RWPE1 (cell line): ENCODE measurements at regions not wholly inside any gene's neighbourhood (a gene's known extent, or its start where the extent isn't known, plus 50 kb on each side); places are given as distances from the start of the nearest gene placed in this dataset.

Experiments used
- CTCF ChIA-PET: fragments of 350-600 bp; sonication (Branson Sonifier 250); formaldehyde crosslinking; extraction: SDS; loops from one replicate; lab custom pipeline; 2021; lab: Yijun Ruan, JAX
- POLR2A ChIA-PET: fragments of 400-600 bp; formaldehyde crosslinking; extraction: SDS; loops from one replicate; lab custom pipeline; 2020; ENCODE audit warnings: antibody characterized with exemption; ENCODE audit not compliant: low non-redundant PET; lab: Yijun Ruan, JAX
- DNase-seq: peaks from one replicate; pipeline ENCODE4 v3.0.0; 2012; ENCODE audit warnings: low spot score
- H3K27ac ChIP-seq: fragments of 450-650 bp; 2 replicates; pipeline ENCODE4 v1.5.1; 2017
- TF ChIP-seq, protein P1 (sequence below): fragments of 450-650 bp; conservative IDR thresholded peaks from 2 replicates; pipeline ENCODE4 v1.5.1; 2017; ENCODE audit warnings: low read depth, mild to moderate bottlenecking

DNA sequence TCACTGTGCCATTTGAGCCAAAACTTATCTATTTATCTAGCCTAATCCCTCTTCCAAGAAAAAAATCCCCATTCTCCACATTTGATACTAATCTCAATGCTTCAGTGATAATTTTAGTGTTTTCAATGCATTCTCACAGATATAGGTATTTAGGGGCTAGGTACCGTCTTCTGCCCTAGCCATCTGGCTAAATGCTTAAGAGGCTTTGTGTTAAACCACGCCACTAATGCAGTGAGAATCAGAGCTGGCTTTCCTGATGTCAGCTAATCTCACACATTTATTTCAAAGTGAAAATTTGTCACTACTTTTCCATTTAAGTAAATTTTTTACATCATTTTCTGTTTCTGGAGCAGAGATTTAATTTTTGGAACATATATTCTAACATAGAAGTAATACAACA, 479.7 kb downstream of the MAN2A1 start:
- CTCF ChIA-PET = interaction anchor here (0.6 kb wide), 1 partner anchor 1037 kb away, joined by 6 read pairs; no protein-coding TSS in a partner anchor
- POLR2A ChIA-PET = no interaction called here
- TF ChIP-seq, protein P1, sequence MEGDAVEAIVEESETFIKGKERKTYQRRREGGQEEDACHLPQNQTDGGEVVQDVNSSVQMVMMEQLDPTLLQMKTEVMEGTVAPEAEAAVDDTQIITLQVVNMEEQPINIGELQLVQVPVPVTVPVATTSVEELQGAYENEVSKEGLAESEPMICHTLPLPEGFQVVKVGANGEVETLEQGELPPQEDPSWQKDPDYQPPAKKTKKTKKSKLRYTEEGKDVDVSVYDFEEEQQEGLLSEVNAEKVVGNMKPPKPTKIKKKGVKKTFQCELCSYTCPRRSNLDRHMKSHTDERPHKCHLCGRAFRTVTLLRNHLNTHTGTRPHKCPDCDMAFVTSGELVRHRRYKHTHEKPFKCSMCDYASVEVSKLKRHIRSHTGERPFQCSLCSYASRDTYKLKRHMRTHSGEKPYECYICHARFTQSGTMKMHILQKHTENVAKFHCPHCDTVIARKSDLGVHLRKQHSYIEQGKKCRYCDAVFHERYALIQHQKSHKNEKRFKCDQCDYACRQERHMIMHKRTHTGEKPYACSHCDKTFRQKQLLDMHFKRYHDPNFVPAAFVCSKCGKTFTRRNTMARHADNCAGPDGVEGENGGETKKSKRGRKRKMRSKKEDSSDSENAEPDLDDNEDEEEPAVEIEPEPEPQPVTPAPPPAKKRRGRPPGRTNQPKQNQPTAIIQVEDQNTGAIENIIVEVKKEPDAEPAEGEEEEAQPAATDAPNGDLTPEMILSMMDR = no peak
- H3K27ac ChIP-seq = no peak overlapping the region
- no peak for DNase-seq

DNA sequence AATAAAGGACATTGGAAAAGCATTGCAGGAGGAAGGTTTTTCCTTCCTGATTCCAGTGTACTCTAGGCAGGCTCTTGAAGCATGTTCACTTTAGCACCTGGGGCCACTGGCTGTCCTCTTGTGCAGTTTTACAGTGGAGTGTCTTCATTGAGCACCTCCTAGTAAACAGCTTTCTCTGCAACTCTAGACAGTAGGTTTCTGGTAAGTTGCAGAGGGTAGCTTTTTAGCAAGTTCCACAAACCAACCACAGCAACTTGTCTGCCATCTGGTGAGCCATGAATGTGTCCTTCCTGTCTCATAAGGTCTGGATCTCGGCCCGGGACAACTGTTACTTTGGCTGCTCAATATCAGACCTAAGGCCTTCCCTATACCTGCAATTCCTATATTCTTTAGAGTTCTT, 488.0 kb downstream of the MAN2A1 start:
- ChIA-PET POLR2A (no interaction called here), CTCF (interaction anchor here (0.6 to 1.2 kb wide), 2 partner anchors 9 to 1002 kb away, joined by 4 read pairs; no protein-coding TSS in a partner anchor)
- no peak overlapping the region for H3K27ac ChIP-seq
- no peak for DNase-seq
- TF ChIP-seq, protein P1 = no peak

DNA sequence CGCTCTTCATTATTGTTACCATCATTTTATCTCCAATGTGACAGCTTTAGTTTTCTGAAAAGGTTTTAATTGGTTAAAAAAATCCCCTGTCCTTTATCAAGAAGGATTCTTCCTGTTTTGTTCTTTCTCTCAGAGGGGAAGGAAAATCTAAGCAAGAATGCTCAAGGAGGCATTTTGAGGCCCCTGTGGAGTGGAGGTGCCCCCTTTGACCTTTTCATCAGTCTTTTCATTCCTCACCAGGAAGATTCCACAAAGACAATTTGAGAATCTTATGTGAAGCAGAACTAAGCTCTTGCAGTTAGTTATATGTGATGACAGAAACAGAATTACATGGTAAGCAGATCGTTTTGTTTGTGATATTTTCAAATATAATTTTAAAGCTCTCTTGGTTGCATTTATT, 489.6 kb downstream of the MAN2A1 start:
- CTCF ChIA-PET = no interaction called here

DNA sequence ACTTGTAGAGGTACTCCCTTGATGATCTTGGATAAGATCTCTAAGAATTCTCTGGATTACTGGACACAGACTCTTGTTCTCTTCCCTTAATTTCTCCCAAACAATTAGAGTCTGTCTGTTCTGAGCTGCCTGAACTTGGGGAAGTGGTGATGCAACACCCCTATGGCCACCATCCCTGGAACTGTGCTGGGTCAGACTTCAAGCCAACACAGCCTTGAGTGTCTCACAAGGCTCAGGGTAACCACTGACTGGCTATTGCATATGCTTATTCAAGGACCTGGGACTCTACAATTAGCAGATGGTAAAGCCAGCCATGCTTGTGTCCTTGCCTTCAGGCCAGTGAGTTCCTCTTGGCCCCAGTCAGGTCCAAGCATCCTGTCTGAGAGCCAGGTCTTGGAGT, 504.5 kb downstream of the MAN2A1 start:
- no peak for DNase-seq
- POLR2A ChIA-PET = no interaction called here
- TF ChIP-seq, protein P1 = no peak
- no peak overlapping the region for H3K27ac ChIP-seq
- CTCF ChIA-PET = no interaction called here

More for the DNA sequence above, 489.6 kb downstream of the MAN2A1 start:
- POLR2A ChIA-PET = no interaction called here
- no peak for DNase-seq
- TF ChIP-seq, protein P1 = no peak
- no peak overlapping the region for H3K27ac ChIP-seq

DNA sequence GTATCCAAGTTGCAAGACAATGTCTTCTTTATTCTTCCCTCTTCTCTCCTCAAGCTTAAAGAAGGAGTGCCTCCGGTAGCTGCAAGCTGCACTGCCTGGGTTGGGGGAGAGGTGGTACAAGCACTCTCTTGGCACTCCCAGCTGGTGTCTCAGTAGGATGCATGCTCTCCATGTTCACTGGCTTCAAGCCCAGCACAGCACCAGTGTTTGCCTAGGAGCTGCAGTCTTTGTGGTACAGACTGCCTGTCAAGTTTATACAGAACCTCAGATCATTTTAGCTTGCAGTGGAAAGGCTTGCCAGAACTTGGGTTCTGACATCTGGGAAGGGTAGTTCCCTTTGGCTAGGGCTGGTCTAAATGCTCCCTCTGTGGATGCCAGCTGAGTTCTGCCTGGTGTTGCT, 505.6 kb downstream of the MAN2A1 start:
- ChIA-PET POLR2A (no interaction called here), CTCF (interaction anchor here (0.6 kb wide), 2 partner anchors 40 to 153 kb away, joined by 3 read pairs; no protein-coding TSS in a partner anchor)
- DNase-seq = no peak
- TF ChIP-seq, protein P1 = no peak
- H3K27ac ChIP-seq = no peak overlapping the region

DNA sequence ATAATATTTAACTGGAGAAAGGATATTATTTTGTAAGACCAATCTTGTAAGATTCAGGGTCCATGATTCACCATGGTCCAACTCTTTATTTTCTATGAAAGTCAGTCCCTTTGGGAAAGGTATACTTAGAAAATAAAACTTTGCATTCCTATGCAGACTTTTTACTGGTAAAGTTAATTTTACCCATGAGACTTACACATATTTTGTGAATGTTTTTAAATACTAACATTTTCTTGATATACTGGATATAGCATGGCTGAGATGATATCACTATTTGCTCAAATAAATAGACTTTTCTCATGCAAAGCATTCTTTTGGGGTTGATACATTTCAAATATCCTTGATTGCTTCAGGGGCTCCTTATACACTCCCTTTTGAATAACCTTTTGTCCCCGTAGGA, 512.1 kb downstream of the MAN2A1 start:
- CTCF ChIA-PET = no interaction called here
- POLR2A ChIA-PET = no interaction called here
- DNase-seq = no peak
- H3K27ac ChIP-seq = no peak overlapping the region
- TF ChIP-seq, protein P1 = no peak
